Vagina (tissue), 2 donors: ENCODE measurements at regions not wholly inside any gene's neighbourhood (a gene's known extent, or its start where the extent isn't known, plus 50 kb on each side); places are given as distances from the start of the nearest gene placed in this dataset.

Source experiments
- DNase-seq, 2 donors: peaks; one replicate each; pipeline ENCODE4 v3.0.0-alpha.2; 2017; ENCODE audit errors: extremely low spot score in 2 of 2
- H3K27ac ChIP-seq: fragments of 200-600 bp; sonication (generic); one replicate; pipeline ENCODE4 v1.5.1; 2019
- H3K27me3 ChIP-seq: fragments of 200-600 bp; sonication (generic); one replicate; pipeline ENCODE4 v1.5.1; 2019
- H3K36me3 ChIP-seq, 2 donors: fragments of 200-600 bp; sonication (generic); one replicate each; pipeline ENCODE4 v1.5.1; 2017 to 2019
- H3K4me1 ChIP-seq: fragments of 200-600 bp; sonication (generic); one replicate; pipeline ENCODE4 v1.5.1; 2019
- H3K4me3 ChIP-seq, 2 donors: fragments of 200-600 bp; sonication (generic); 1 replicate in 1 of 2; 2 replicates in 1 of 2; pipeline ENCODE4 v1.5.1; 2016 to 2019
- H3K9me3 ChIP-seq: fragments of 200-600 bp; sonication (generic); one replicate; pipeline ENCODE4 v1.5.1; 2019
- CTCF ChIP-seq, 3 experiments: fragments of 450-650 bp in 2 of 3; fragments of 200-600 bp in 1 of 3; sonication (generic) in 1 of 3; IDR thresholded peaks; one replicate each; pipeline ENCODE4 v1.5.1; 2017 to 2019; ENCODE audit warnings: antibody characterized with exemption in 3 of 3, mild to moderate bottlenecking in 2 of 3, moderate library complexity in 2 of 3
- POLR2A ChIP-seq, 2 donors: fragments of 450-650 bp; IDR thresholded peaks; one replicate each; pipeline ENCODE4 v1.6.1; 2017; ENCODE audit warnings: antibody characterized with exemption in 2 of 2, mild to moderate bottlenecking in 2 of 2, moderate library complexity in 2 of 2
- POLR2AphosphoS5 ChIP-seq, 2 donors: sonication (generic); formaldehyde crosslinking; IDR thresholded peaks; one replicate each; pipeline ENCODE4 v1.9.0; 2017; ENCODE audit warnings: antibody characterized with exemption in 2 of 2, mild to moderate bottlenecking in 2 of 2, low read depth in 1 of 2; ENCODE audit not compliant: insufficient read depth in 1 of 2
- intact Hi-C: fragments of 100-400 bp; cut with DNase I; formaldehyde crosslinking; loops from one replicate; pipeline ENCODE4 v1.15.1; 2023

GRCh38 chr5:124206540-124206939, 539.9 kb downstream of the ZNF608 start:
- no peak for DNase-seq
- no peaks in the 10 kb centered on the region for H3K4me1 ChIP-seq
- TF ChIP-seq CTCF (IDR thresholded peaks at IDR 0.05) (no peak), POLR2AphosphoS5 (IDR thresholded peaks at IDR 0.05; ENCODE audit: insufficient read depth in 1 of 2, low read depth in 1 of 2) (no peak), POLR2A (IDR thresholded peaks at IDR 0.05) (no peak)
- H3K27ac ChIP-seq = no peak overlapping the region
- no peaks in the 10 kb centered on the region for H3K9me3 ChIP-seq
- H3K4me3 ChIP-seq = no peak overlapping the region
- intact Hi-C loops = no loop called here
- H3K27me3 ChIP-seq = no peaks in the 10 kb centered on the region
- H3K36me3 ChIP-seq = no peaks in the 10 kb centered on the region

- Histone ChIP-seq H3K27me3 (no peaks in the 10 kb centered on the region), H3K27ac (no peak overlapping the region), H3K4me3 (no peak overlapping the region), H3K4me1 (no peaks in the 10 kb centered on the region), H3K9me3 (no peaks in the 10 kb centered on the region), H3K36me3 (no peaks in the 10 kb centered on the region)
- DNase-seq = no peak
- TF ChIP-seq POLR2A (IDR thresholded peaks at IDR 0.05) (no peak), CTCF (IDR thresholded peaks at IDR 0.05) (no peak), POLR2AphosphoS5 (IDR thresholded peaks at IDR 0.05; ENCODE audit: insufficient read depth in 1 of 2, low read depth in 1 of 2) (no peak)
- intact Hi-C loops = no loop called here
These were observed 543.1 kb downstream of the ZNF608 start for GRCh38 chr5:124203303-124203702.

- no peak for DNase-seq
- intact Hi-C loops = no loop called here
- TF ChIP-seq CTCF (IDR thresholded peaks at IDR 0.05) (no peak), POLR2AphosphoS5 (IDR thresholded peaks at IDR 0.05; ENCODE audit: insufficient read depth in 1 of 2, low read depth in 1 of 2) (no peak), POLR2A (IDR thresholded peaks at IDR 0.05) (no peak)
- Histone ChIP-seq H3K4me3 (no peak overlapping the region), H3K27ac (no peak overlapping the region), H3K27me3 (no peaks in the 10 kb centered on the region), H3K36me3 (no peaks in the 10 kb centered on the region), H3K9me3 (no peaks in the 10 kb centered on the region), H3K4me1 (no peaks in the 10 kb centered on the region)
These were observed 546.1 kb downstream of the ZNF608 start for GRCh38 chr5:124200381-124200780.

GRCh38 chr5:124199893-124200292, 546.5 kb downstream of the ZNF608 start:
- intact Hi-C loops = no loop called here
- no peak overlapping the region for H3K4me3 ChIP-seq
- no peaks in the 10 kb centered on the region for H3K4me1 ChIP-seq
- no peak overlapping the region for H3K27ac ChIP-seq
- H3K36me3 ChIP-seq = no peaks in the 10 kb centered on the region
- H3K27me3 ChIP-seq = no peaks in the 10 kb centered on the region
- no peaks in the 10 kb centered on the region for H3K9me3 ChIP-seq
- no peak for TF ChIP-seq POLR2AphosphoS5 (IDR thresholded peaks at IDR 0.05; ENCODE audit: insufficient read depth in 1 of 2, low read depth in 1 of 2)
- no peak for TF ChIP-seq POLR2A (IDR thresholded peaks at IDR 0.05)
- TF ChIP-seq CTCF (IDR thresholded peaks at IDR 0.05) = no peak
- DNase-seq = no peak

GRCh38 chr5:124195411-124195810, 551.0 kb downstream of the ZNF608 start:
- Histone ChIP-seq H3K4me3 (no peak overlapping the region), H3K27me3 (no peaks in the 10 kb centered on the region), H3K9me3 (no peaks in the 10 kb centered on the region), H3K27ac (no peak overlapping the region), H3K36me3 (no peaks in the 10 kb centered on the region), H3K4me1 (peaks cover 4% of the 10 kb centered on the region)
- intact Hi-C loops = no loop called here
- TF ChIP-seq CTCF (IDR thresholded peaks at IDR 0.05) (no peak), POLR2A (IDR thresholded peaks at IDR 0.05) (no peak), POLR2AphosphoS5 (IDR thresholded peaks at IDR 0.05; ENCODE audit: insufficient read depth in 1 of 2, low read depth in 1 of 2) (no peak)
- DNase-seq = no peak
